ENCODE measurements at regions not wholly inside any gene's neighbourhood (a gene's known extent, or its start where the extent isn't known, plus 50 kb on each side); places are given as distances from the start of the nearest gene placed in this dataset.

- DNase-seq = no peak
Measured at GRCh38 chr6:14655201-14656061, 537.9 kb downstream of the CD83 start.

- DNase-seq = no peak
Measured at GRCh38 chr6:14656078-14656521, 538.5 kb downstream of the CD83 start.

DNA sequence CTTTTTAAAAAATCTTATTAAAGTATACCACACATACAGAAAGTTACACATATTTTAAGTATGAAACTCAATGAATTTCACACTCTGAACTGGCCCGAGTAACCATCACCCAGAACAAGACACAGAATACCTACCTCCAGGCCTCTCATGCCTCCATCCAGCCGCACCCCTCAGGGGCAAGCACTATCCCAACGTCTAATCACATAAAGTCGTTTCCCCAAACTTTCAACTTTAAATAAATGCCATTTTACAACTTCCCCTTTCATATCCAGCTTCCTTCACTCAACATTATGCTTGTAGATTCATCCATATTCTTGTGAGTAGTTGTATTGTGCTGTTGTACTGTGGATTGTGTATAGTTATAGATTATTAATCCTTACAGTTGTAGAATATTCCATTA is 539.1 kb downstream of the CD83 start:
- DNase-seq = no peak

DNA sequence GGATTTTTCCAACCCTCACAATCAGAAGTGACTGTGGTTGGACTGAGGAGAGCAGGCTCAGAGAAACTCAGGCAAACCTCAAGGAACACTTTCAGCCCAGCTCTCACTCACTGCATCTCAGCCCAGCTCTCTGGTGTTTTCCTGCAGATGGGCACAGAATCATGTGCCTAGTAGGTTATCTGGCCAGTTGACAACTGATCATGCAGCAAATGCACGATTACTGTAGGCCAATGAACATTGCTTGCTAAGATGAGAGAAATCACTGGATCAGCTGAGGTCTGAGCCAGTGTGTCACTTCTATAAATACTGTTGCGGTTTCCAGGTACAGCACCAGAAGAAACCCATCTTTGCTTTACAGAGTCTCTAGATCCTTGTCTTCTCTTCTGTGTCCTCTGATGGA is 540.5 kb downstream of the CD83 start:
- DNase-seq = no peak

- DNase-seq = no peak
Measured at GRCh38 chr6:14658886-14659561, 541.5 kb downstream of the CD83 start.

- DNase-seq = no peak
Measured at GRCh38 chr6:14659841-14660240, 542.3 kb downstream of the CD83 start.

DNA sequence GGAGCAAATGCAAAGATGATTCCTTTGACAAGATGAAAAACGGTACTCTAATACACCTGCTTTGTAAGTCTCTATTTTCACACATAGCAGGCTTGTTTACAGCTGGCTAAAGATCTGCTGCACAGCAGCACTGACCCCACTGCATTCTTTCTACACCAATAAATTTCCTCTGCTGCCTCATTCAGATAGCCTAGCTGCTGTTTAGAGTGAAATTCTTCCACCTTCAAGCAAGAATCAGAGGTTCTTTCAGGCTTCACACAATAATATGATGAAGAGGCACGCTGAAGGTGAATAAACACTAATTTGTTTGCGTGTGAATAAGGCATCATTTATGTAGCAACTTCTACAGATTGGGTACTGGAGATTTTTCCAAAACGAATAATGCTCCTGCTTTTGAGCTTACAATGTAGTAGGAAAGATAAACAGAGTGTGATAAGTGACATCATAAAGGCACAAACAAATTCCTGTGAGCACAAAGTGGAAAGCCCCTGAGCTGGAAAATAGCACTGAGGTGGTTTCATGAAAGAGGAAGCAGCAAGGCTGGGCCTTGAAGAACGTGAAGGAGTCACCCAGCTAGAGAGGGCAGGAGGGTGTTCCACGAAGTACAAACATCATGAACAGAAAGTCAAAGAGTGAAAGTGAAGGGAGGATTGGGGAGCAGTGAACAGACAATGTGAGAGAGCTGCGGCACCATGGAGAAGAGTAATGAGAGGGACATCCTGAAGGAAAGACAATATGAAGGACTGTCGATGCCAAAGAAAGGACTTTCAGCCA is 543.4 kb downstream of the CD83 start:
- DNase-seq = no peak

- no peak for DNase-seq
Measured at GRCh38 chr6:14661691-14662090, 544.1 kb downstream of the CD83 start.

GRCh38 chr6:14664112-14664601 is 546.6 kb downstream of the CD83 start:
- DNase-seq = peak; percentile 27

GRCh38 chr6:14664621-14665315 is 547.2 kb downstream of the CD83 start:
- peak; percentile 28 for DNase-seq

GRCh38 chr6:14665827-14666724 is 548.5 kb downstream of the CD83 start:
- no peak for DNase-seq

GRCh38 chr6:14670806-14671205 is 553.2 kb downstream of the CD83 start:
- DNase-seq = no peak

GRCh38 chr6:14671261-14671681 is 553.7 kb downstream of the CD83 start:
- DNase-seq = peak; percentile 86

GRCh38 chr6:14671937-14672336 is 554.4 kb downstream of the CD83 start:
- DNase-seq = no peak

DNA sequence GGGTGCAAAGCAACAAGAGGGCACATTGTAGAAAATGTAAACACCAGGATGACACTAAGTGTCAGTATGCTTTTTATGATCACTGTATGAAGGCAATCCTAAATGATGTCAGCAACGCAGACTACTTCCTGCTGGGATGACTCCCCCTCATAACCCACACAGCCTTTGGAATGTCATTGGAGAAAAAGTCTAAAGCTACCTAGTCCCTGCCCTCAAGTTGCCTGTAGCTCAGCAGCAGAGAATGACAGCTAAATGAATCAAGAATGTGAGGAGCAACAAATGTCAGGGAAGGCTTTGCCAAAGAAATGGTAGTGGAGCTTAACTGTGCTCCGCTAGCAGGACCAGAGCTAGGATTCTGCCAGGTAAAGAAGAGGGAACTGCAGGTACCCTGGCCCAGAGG is 555.6 kb downstream of the CD83 start:
- DNase-seq = no peak

DNA sequence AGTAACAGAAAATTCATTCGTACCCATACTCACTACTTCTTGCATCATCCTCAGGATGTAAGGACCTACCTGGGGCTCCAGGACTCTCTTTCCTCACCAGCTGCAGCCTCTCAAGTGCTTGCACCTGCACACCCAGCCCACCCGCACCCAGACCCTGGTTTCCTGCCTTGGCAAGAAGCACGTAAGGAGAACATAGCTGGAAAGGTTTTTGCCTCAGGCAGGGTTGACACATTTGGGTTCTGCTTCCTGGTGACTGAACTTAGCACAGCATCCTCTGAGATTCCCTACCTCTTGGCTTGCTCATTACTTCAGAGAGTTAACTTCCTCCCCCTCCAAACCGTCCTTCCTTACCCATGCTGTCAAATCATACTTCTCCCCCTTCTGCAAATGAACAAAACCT is 556.9 kb downstream of the CD83 start:
- no peak for DNase-seq

- DNase-seq = no peak
Measured at GRCh38 chr6:14674867-14675648, 557.5 kb downstream of the CD83 start.

GRCh38 chr6:14676064-14676463 is 558.5 kb downstream of the CD83 start:
- no peak for DNase-seq

DNA sequence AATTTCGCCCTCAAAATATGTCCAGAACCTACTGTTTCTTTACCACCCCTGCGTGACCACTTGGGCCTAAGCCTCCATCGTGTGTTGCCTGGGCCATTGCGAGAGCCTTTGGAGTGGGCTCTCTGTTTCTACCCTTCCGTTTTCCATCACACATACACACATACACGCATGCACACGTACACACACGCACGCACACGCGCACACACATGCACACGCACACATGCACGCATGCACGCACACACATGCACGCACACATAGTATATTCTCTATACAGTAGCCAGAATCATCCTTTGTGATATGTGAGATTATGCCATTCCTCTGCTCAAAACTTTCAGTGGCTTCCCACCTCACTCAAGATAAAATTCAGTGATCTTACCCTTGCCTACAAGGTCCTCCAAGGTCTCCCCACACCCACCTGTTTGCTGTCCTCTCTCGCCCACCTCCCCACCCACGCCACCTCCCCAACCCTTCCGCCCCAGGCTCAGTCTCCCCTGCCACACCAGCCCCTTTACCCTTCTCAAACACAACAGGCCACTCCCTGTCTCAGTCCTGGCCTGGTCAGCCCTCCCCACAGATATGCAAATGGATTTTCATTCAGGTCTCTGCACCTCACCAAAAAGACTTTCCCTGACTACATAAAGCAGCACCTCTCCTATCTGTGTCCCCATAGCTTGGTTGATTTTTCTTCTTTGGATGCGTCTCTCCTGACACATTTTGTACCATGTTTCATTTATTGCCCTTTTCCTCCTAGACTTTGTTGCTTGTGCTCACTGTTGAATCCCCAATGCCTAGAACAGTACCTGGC is 559.6 kb downstream of the CD83 start:
- no peak for DNase-seq

All from NCI-H2171 treated with DMSO at 0.1 percent for 48 hours (cell line).